ENCODE measurements at regions not wholly inside any gene's neighbourhood (a gene's known extent, or its start where the extent isn't known, plus 50 kb on each side); places are given as distances from the start of the nearest gene placed in this dataset.

GRCh38 chr2:221001381-221001801 is 570.7 kb downstream of the EPHA4 start:
- TF ChIP-seq CTCF (IDR thresholded peaks at IDR 0.05; ENCODE audit: insufficient read depth, low read depth, low read length) (no peak), EZH2 (IDR thresholded peaks at IDR 0.05; ENCODE audit: insufficient read depth, low read length) (no peak)
